Adrenal gland (tissue), 5 donors: ENCODE measurements at regions not wholly inside any gene's neighbourhood (a gene's known extent, or its start where the extent isn't known, plus 50 kb on each side); places are given as distances from the start of the nearest gene placed in this dataset.
"Not testable (repeated sequence)": the region's sequence is repeated elsewhere in the genome, so short reads cannot be mapped to it uniquely, and the experiment has no call there.

Source experiments
- POLR2A ChIP-seq, 2 donors: fragments of 450-650 bp; IDR thresholded peaks; one replicate each; pipeline ENCODE4 v1.6.1; 2017; ENCODE audit warnings: antibody characterized with exemption in 2 of 2, mild to moderate bottlenecking in 2 of 2, moderate library complexity in 1 of 2
- TF ChIP-seq, protein P1 (sequence below), 6 experiments: fragments of 450-650 bp in 4 of 6; fragments of 200-600 bp in 2 of 6; sonication (generic) in 1 of 6; IDR thresholded peaks; 1 replicate in 5 of 6; 2 replicates in 1 of 6; pipeline versions ENCODE4 v1.5.1 to v1.8.0; 2016 to 2021; ENCODE audit warnings: antibody characterized with exemption in 6 of 6, mild to moderate bottlenecking in 2 of 6, moderate library complexity in 1 of 6
- donor health status: DM: no; HTN: no; CAD: no.

DNA sequence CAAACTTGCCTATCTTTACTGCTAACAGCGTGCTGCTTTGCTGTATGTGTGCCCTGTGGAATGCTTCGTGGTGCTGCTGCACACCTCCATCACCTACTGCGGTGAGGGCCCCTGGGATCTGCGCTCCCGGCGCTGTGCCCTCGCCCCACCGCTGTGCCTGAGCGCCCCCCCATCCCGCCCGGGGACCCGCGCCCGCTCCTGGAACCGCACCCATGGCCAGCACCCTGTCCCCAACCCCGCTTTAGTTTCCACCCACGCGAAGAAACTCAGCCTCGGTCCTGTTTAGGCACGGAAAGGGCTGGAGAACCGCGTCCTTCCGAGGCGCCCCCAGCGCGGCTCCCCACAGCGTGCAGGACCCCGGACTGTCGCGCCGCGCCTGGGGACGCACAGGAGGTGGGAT lies 373.4 kb downstream of the GOLGA6L6 start:
- not testable (repeated sequence) for TF ChIP-seq POLR2A (IDR thresholded peaks at IDR 0.05)
- TF ChIP-seq, protein P1, sequence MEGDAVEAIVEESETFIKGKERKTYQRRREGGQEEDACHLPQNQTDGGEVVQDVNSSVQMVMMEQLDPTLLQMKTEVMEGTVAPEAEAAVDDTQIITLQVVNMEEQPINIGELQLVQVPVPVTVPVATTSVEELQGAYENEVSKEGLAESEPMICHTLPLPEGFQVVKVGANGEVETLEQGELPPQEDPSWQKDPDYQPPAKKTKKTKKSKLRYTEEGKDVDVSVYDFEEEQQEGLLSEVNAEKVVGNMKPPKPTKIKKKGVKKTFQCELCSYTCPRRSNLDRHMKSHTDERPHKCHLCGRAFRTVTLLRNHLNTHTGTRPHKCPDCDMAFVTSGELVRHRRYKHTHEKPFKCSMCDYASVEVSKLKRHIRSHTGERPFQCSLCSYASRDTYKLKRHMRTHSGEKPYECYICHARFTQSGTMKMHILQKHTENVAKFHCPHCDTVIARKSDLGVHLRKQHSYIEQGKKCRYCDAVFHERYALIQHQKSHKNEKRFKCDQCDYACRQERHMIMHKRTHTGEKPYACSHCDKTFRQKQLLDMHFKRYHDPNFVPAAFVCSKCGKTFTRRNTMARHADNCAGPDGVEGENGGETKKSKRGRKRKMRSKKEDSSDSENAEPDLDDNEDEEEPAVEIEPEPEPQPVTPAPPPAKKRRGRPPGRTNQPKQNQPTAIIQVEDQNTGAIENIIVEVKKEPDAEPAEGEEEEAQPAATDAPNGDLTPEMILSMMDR (IDR thresholded peaks at IDR 0.05), result not testable (repeated sequence)
